ENCODE measurements at regions not wholly inside any gene's neighbourhood (a gene's known extent, or its start where the extent isn't known, plus 50 kb on each side); places are given as distances from the start of the nearest gene placed in this dataset.

- no peak overlapping the region for H3K4me3 ChIP-seq (ENCODE audit: low read depth, low read length)
- TF ChIP-seq CTCF (IDR thresholded peaks at IDR 0.05; ENCODE audit: low read depth, low read length): no peak
Observed at GRCh38 chr11:92902417-92902816, 67.0 kb upstream of the MTNR1B start.

- no peak for TF ChIP-seq CTCF (IDR thresholded peaks at IDR 0.05; ENCODE audit: low read depth, low read length)
- H3K4me3 ChIP-seq (ENCODE audit: low read depth, low read length): no peak overlapping the region
Observed at GRCh38 chr11:92907671-92908070, 61.8 kb upstream of the MTNR1B start.

GRCh38 chr11:92909214-92909613 lies 60.2 kb upstream of the MTNR1B start:
- TF ChIP-seq CTCF (IDR thresholded peaks at IDR 0.05; ENCODE audit: low read depth, low read length): no peak

GRCh38 chr11:92911478-92911877 lies 58.0 kb upstream of the MTNR1B start:
- H3K4me3 ChIP-seq (ENCODE audit: low read depth, low read length): no peak overlapping the region
- TF ChIP-seq CTCF (IDR thresholded peaks at IDR 0.05; ENCODE audit: low read depth, low read length): no peak

More at GRCh38 chr11:92909214-92909613, 60.2 kb upstream of the MTNR1B start:
- no peak overlapping the region for H3K4me3 ChIP-seq (ENCODE audit: low read depth, low read length)

- H3K4me3 ChIP-seq (ENCODE audit: low read depth, low read length): no peak overlapping the region
- TF ChIP-seq CTCF (IDR thresholded peaks at IDR 0.05; ENCODE audit: low read depth, low read length): no peak
Observed at GRCh38 chr11:92915551-92915950, 53.9 kb upstream of the MTNR1B start.

GRCh38 chr11:92916299-92916698 lies 53.2 kb upstream of the MTNR1B start:
- H3K4me3 ChIP-seq (ENCODE audit: low read depth, low read length): no peak overlapping the region
- TF ChIP-seq CTCF (IDR thresholded peaks at IDR 0.05; ENCODE audit: low read depth, low read length): no peak

GRCh38 chr11:92917927-92918326 lies 51.5 kb upstream of the MTNR1B start:
- TF ChIP-seq CTCF (IDR thresholded peaks at IDR 0.05; ENCODE audit: low read depth, low read length): no peak

More at GRCh38 chr11:92917927-92918326, 51.5 kb upstream of the MTNR1B start:
- H3K4me3 ChIP-seq (ENCODE audit: low read depth, low read length): no peak overlapping the region
